Stimulated activated effector memory CD8-positive, alpha-beta T cell treated with anti-CD3 and anti-CD28 coated beads, Interleukin-12 subunit alpha, Interleukin-12 subunit beta, amount 100 ng/mL, for 72 hours (primary cell): ENCODE measurements at regions not wholly inside any gene's neighbourhood (a gene's known extent, or its start where the extent isn't known, plus 50 kb on each side); places are given as distances from the start of the nearest gene placed in this dataset.

Experiments used
- ATAC-seq: fragments of 150-1000 bp; cut with Tn5 transposase; 2 replicates; pipeline ENCODE4 v1.10.0; 2021
- DNase-seq, 2 donors: peaks; one replicate each; pipeline ENCODE4 v3.0.0; 2021 to 2022; ENCODE audit warnings: low spot score in 2 of 2
- H3K27ac Mint-ChIP-seq: one replicate; pipeline ENCODE4 v1.8.0; 2022; ENCODE audit warnings: mild to moderate bottlenecking, mixed read lengths
- H3K36me3 Mint-ChIP-seq: one replicate; pipeline ENCODE4 v1.8.0; 2022; ENCODE audit warnings: mild to moderate bottlenecking, mixed read lengths
- H3K4me1 Mint-ChIP-seq: one replicate; pipeline ENCODE4 v1.8.0; 2022; ENCODE audit warnings: mixed read lengths
- H3K4me3 Mint-ChIP-seq: one replicate; pipeline ENCODE4 v1.8.0; 2022; ENCODE audit warnings: mild to moderate bottlenecking, mixed read lengths
- H3K9me3 Mint-ChIP-seq: one replicate; pipeline ENCODE4 v1.8.0; 2022; ENCODE audit warnings: mixed read lengths

GRCh38 chr16:59424714-59425273 is 690.7 kb upstream of the GOT2 start:
- H3K4me3 Mint-ChIP-seq, result no peak overlapping the region
- H3K9me3 Mint-ChIP-seq, result peaks cover 8% of the 10 kb centered on the region
- ATAC-seq (no peak), DNase-seq (no peak)
- H3K4me1 Mint-ChIP-seq, result no peaks in the 10 kb centered on the region
- no peak overlapping the region for H3K27ac Mint-ChIP-seq
- no peaks in the 10 kb centered on the region for H3K36me3 Mint-ChIP-seq

- Mint-ChIP-seq H3K9me3 (peaks cover 7% of the 10 kb centered on the region), H3K4me3 (no peak overlapping the region), H3K27ac (no peak overlapping the region), H3K4me1 (no peaks in the 10 kb centered on the region), H3K36me3 (no peaks in the 10 kb centered on the region)
- DNase-seq, result no peak
- ATAC-seq, result no peak
Measured at GRCh38 chr16:59411961-59412841, 678.1 kb upstream of the GOT2 start.

- DNase-seq, result no peak
- no peak overlapping the region for H3K4me3 Mint-ChIP-seq
- H3K27ac Mint-ChIP-seq, result no peak overlapping the region
- H3K36me3 Mint-ChIP-seq, result no peaks in the 10 kb centered on the region
- no peaks in the 10 kb centered on the region for H3K4me1 Mint-ChIP-seq
- peaks cover 11% of the 10 kb centered on the region for H3K9me3 Mint-ChIP-seq
- ATAC-seq, result no peak
Measured at GRCh38 chr16:59410451-59410850, 676.3 kb upstream of the GOT2 start.

GRCh38 chr16:59405802-59406201 is 671.7 kb upstream of the GOT2 start:
- Mint-ChIP-seq H3K27ac (no peak overlapping the region), H3K4me1 (no peaks in the 10 kb centered on the region), H3K9me3 (peaks cover 11% of the 10 kb centered on the region), H3K36me3 (no peaks in the 10 kb centered on the region), H3K4me3 (no peak overlapping the region)
- no peak for ATAC-seq
- DNase-seq, result no peak

GRCh38 chr16:59404509-59404908 is 670.4 kb upstream of the GOT2 start:
- no peak overlapping the region for H3K4me3 Mint-ChIP-seq
- no peaks in the 10 kb centered on the region for H3K36me3 Mint-ChIP-seq
- no peaks in the 10 kb centered on the region for H3K4me1 Mint-ChIP-seq
- ATAC-seq, result no peak
- DNase-seq, result no peak
- no peak overlapping the region for H3K27ac Mint-ChIP-seq
- peaks cover 8% of the 10 kb centered on the region for H3K9me3 Mint-ChIP-seq

GRCh38 chr16:59400830-59401229 is 666.7 kb upstream of the GOT2 start:
- Mint-ChIP-seq H3K9me3 (peaks cover 19% of the 10 kb centered on the region), H3K4me1 (no peaks in the 10 kb centered on the region), H3K4me3 (no peak overlapping the region), H3K36me3 (no peaks in the 10 kb centered on the region), H3K27ac (no peak overlapping the region)
- ATAC-seq (no peak), DNase-seq (no peak)

GRCh38 chr16:59397638-59398037 is 663.5 kb upstream of the GOT2 start:
- DNase-seq (no peak), ATAC-seq (no peak)
- no peak overlapping the region for H3K27ac Mint-ChIP-seq
- no peaks in the 10 kb centered on the region for H3K4me1 Mint-ChIP-seq
- no peaks in the 10 kb centered on the region for H3K36me3 Mint-ChIP-seq
- peaks cover 20% of the 10 kb centered on the region for H3K9me3 Mint-ChIP-seq
- no peak overlapping the region for H3K4me3 Mint-ChIP-seq

GRCh38 chr16:59394526-59394925 is 660.4 kb upstream of the GOT2 start:
- Mint-ChIP-seq H3K9me3 (peaks cover 23% of the 10 kb centered on the region), H3K27ac (no peak overlapping the region), H3K36me3 (no peaks in the 10 kb centered on the region), H3K4me3 (no peak overlapping the region), H3K4me1 (no peaks in the 10 kb centered on the region)
- ATAC-seq (no peak), DNase-seq (no peak)

GRCh38 chr16:59392911-59393310 is 658.8 kb upstream of the GOT2 start:
- no peak overlapping the region for H3K27ac Mint-ChIP-seq
- no peak overlapping the region for H3K4me3 Mint-ChIP-seq
- no peaks in the 10 kb centered on the region for H3K4me1 Mint-ChIP-seq
- ATAC-seq (no peak), DNase-seq (no peak)
- no peaks in the 10 kb centered on the region for H3K36me3 Mint-ChIP-seq
- H3K9me3 Mint-ChIP-seq, result peaks cover 20% of the 10 kb centered on the region

- ATAC-seq (no peak), DNase-seq (no peak)
- no peaks in the 10 kb centered on the region for H3K4me1 Mint-ChIP-seq
- no peak overlapping the region for H3K27ac Mint-ChIP-seq
- H3K4me3 Mint-ChIP-seq, result no peak overlapping the region
- no peaks in the 10 kb centered on the region for H3K36me3 Mint-ChIP-seq
- peaks cover 15% of the 10 kb centered on the region for H3K9me3 Mint-ChIP-seq
Measured at GRCh38 chr16:59391617-59392364, 657.7 kb upstream of the GOT2 start.

- Mint-ChIP-seq H3K4me1 (no peaks in the 10 kb centered on the region), H3K9me3 (peaks cover 16% of the 10 kb centered on the region), H3K36me3 (no peaks in the 10 kb centered on the region), H3K27ac (no peak overlapping the region), H3K4me3 (no peak overlapping the region)
- ATAC-seq (no peak), DNase-seq (no peak)
Measured at GRCh38 chr16:59385959-59386358, 651.8 kb upstream of the GOT2 start.

GRCh38 chr16:59385491-59385890 is 651.4 kb upstream of the GOT2 start:
- Mint-ChIP-seq H3K9me3 (peaks cover 13% of the 10 kb centered on the region), H3K27ac (no peak overlapping the region), H3K4me3 (no peak overlapping the region), H3K36me3 (no peaks in the 10 kb centered on the region), H3K4me1 (no peaks in the 10 kb centered on the region)
- DNase-seq, result no peak
- ATAC-seq, result no peak

- H3K27ac Mint-ChIP-seq, result no peak overlapping the region
- ATAC-seq, result no peak
- H3K9me3 Mint-ChIP-seq, result peaks cover 11% of the 10 kb centered on the region
- DNase-seq, result no peak
- no peaks in the 10 kb centered on the region for H3K4me1 Mint-ChIP-seq
- H3K36me3 Mint-ChIP-seq, result no peaks in the 10 kb centered on the region
- H3K4me3 Mint-ChIP-seq, result no peak overlapping the region
Measured at GRCh38 chr16:59373632-59374031, 639.5 kb upstream of the GOT2 start.

GRCh38 chr16:59370717-59371116 is 636.6 kb upstream of the GOT2 start:
- Mint-ChIP-seq H3K9me3 (peaks cover 17% of the 10 kb centered on the region), H3K27ac (no peak overlapping the region), H3K4me3 (no peak overlapping the region), H3K36me3 (no peaks in the 10 kb centered on the region), H3K4me1 (no peaks in the 10 kb centered on the region)
- ATAC-seq, result no peak
- DNase-seq, result no peak

- Mint-ChIP-seq H3K9me3 (peaks cover 12% of the 10 kb centered on the region), H3K36me3 (no peaks in the 10 kb centered on the region), H3K4me1 (no peaks in the 10 kb centered on the region), H3K27ac (no peak overlapping the region), H3K4me3 (no peak overlapping the region)
- no peak for ATAC-seq
- DNase-seq, result no peak
Measured at GRCh38 chr16:59369523-59369922, 635.4 kb upstream of the GOT2 start.

GRCh38 chr16:59368586-59368985 is 634.5 kb upstream of the GOT2 start:
- ATAC-seq, result no peak
- no peak overlapping the region for H3K4me3 Mint-ChIP-seq
- peaks cover 12% of the 10 kb centered on the region for H3K9me3 Mint-ChIP-seq
- DNase-seq, result no peak
- no peaks in the 10 kb centered on the region for H3K36me3 Mint-ChIP-seq
- no peak overlapping the region for H3K27ac Mint-ChIP-seq
- no peaks in the 10 kb centered on the region for H3K4me1 Mint-ChIP-seq
